Neural crest cell (in vitro differentiated cells): ENCODE measurements at regions not wholly inside any gene's neighbourhood (a gene's known extent, or its start where the extent isn't known, plus 50 kb on each side); places are given as distances from the start of the nearest gene placed in this dataset.

Source experiments
- DNase-seq: peaks from one replicate; pipeline ENCODE4 v3.0.0; 2021; ENCODE audit warnings: low read depth, mixed read lengths, low spot score
- H3K27ac Mint-ChIP-seq: one replicate; pipeline ENCODE4 v1.8.0; 2021; ENCODE audit warnings: mild to moderate bottlenecking, mixed read lengths; ENCODE audit not compliant: unreplicated experiment
- H3K27me3 Mint-ChIP-seq: 2 replicates; pipeline ENCODE4 v1.8.0; 2021; ENCODE audit warnings: low read depth, mild to moderate bottlenecking, mixed read lengths
- H3K36me3 Mint-ChIP-seq: 2 replicates; pipeline ENCODE4 v1.8.0; 2021; ENCODE audit warnings: low read depth, mild to moderate bottlenecking, mixed read lengths
- H3K4me1 Mint-ChIP-seq: 2 replicates; pipeline ENCODE4 v1.8.0; 2021; ENCODE audit warnings: mixed read lengths
- H3K4me3 Mint-ChIP-seq: one replicate; pipeline ENCODE4 v1.8.0; 2021; ENCODE audit warnings: mild to moderate bottlenecking, mixed read lengths
- H3K9me3 Mint-ChIP-seq: 2 replicates; pipeline ENCODE4 v1.8.0; 2021; ENCODE audit warnings: mixed read lengths
- TF ChIP-seq, protein P1 (sequence below): fragments of 200-600 bp; sonication (generic); conservative IDR thresholded peaks from 2 replicates; pipeline ENCODE4 v1.5.0; 2021; ENCODE audit warnings: antibody characterized with exemption, mild to moderate bottlenecking

- TF ChIP-seq, protein P1, sequence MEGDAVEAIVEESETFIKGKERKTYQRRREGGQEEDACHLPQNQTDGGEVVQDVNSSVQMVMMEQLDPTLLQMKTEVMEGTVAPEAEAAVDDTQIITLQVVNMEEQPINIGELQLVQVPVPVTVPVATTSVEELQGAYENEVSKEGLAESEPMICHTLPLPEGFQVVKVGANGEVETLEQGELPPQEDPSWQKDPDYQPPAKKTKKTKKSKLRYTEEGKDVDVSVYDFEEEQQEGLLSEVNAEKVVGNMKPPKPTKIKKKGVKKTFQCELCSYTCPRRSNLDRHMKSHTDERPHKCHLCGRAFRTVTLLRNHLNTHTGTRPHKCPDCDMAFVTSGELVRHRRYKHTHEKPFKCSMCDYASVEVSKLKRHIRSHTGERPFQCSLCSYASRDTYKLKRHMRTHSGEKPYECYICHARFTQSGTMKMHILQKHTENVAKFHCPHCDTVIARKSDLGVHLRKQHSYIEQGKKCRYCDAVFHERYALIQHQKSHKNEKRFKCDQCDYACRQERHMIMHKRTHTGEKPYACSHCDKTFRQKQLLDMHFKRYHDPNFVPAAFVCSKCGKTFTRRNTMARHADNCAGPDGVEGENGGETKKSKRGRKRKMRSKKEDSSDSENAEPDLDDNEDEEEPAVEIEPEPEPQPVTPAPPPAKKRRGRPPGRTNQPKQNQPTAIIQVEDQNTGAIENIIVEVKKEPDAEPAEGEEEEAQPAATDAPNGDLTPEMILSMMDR: no peak
- Mint-ChIP-seq H3K27ac (no peak overlapping the region), H3K36me3 (no peaks in the 10 kb centered on the region), H3K4me3 (no peak overlapping the region), H3K9me3 (no peaks in the 10 kb centered on the region), H3K27me3 (no peaks in the 10 kb centered on the region), H3K4me1 (peaks cover 4% of the 10 kb centered on the region)
- DNase-seq: no peak
Observed at GRCh38 chr5:178794433-178794832, 64.0 kb upstream of the ZNF354A start.

DNA sequence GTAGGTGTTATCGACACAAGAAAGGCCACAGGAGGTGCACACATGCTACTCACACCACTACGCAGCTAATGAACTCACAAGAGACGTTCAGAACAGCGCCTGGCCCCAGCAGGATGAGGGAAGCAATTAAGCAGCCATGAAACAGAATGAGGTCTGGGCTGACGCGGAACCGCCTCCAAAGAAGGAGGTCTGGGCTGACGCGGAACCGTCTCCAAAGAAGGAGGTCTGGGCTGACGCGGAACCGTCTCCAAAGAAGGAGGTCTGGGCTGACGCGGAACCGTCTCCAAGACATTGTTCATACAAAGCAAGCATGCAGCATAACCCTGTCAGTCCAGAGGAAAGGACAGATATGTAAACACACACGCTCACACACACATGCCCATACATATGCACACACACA lies 63.2 kb upstream of the ZNF354A start:
- Mint-ChIP-seq H3K4me3 (no peak overlapping the region), H3K36me3 (no peaks in the 10 kb centered on the region), H3K27ac (no peak overlapping the region), H3K9me3 (no peaks in the 10 kb centered on the region), H3K4me1 (peaks cover 4% of the 10 kb centered on the region), H3K27me3 (no peaks in the 10 kb centered on the region)
- TF ChIP-seq, protein P1: no peak
- DNase-seq: no peak

GRCh38 chr5:178793151-178793550 lies 62.7 kb upstream of the ZNF354A start:
- DNase-seq: peak; percentile 44
- no peak overlapping the region for H3K4me3 Mint-ChIP-seq

DNA sequence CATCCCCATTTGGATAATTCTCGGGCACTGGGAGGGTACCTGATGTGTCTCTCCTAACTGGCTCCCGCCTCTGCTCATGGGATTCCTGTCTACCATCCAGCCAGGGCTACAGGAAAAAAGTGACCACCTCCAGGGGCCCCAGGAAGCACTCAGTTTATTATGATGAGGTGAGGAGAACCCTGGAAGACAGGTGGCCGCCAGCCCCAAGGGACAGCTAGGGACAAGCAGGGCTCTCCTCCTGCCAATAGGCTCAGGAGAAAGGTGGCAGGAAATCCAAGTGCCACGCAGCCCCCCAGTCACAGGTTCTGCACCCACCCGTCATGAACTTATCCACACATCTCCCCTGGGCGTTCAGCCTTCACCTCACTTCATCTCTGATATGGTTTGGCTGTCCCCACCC lies 61.5 kb upstream of the ZNF354A start:
- Mint-ChIP-seq H3K36me3 (no peaks in the 10 kb centered on the region), H3K27me3 (no peaks in the 10 kb centered on the region), H3K27ac (no peak overlapping the region), H3K9me3 (no peaks in the 10 kb centered on the region), H3K4me1 (no peaks in the 10 kb centered on the region), H3K4me3 (no peak overlapping the region)
- TF ChIP-seq, protein P1: no peak
- no peak for DNase-seq

More at GRCh38 chr5:178793151-178793550, 62.7 kb upstream of the ZNF354A start:
- peaks cover 4% of the 10 kb centered on the region for H3K4me1 Mint-ChIP-seq
- H3K9me3 Mint-ChIP-seq: no peaks in the 10 kb centered on the region
- H3K27ac Mint-ChIP-seq: no peak overlapping the region
- no peaks in the 10 kb centered on the region for H3K27me3 Mint-ChIP-seq
- no peaks in the 10 kb centered on the region for H3K36me3 Mint-ChIP-seq
- TF ChIP-seq, protein P1: peak; percentile 51

DNA sequence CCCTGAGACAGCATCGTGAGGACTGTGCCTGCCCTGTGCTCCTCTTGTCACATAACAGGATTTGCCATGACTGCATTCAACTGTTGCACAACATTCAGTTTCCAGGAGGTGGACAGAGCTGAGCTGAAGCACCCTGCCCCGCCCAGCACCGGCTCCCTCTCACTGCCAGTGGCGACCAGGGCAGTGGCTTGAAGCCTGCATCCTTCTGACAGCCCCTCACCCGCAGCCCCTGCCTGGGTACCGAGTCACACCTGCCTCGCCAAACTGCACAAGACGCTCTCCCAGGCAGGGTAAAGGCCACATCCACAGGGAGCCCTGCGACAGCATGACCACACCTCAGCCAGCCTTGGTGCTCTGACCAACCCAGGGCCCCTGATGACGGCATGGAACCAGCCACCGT lies 59.9 kb upstream of the ZNF354A start:
- no peak for DNase-seq
- TF ChIP-seq, protein P1: no peak
- H3K36me3 Mint-ChIP-seq: no peaks in the 10 kb centered on the region
- no peaks in the 10 kb centered on the region for H3K4me1 Mint-ChIP-seq
- no peak overlapping the region for H3K4me3 Mint-ChIP-seq
- no peaks in the 10 kb centered on the region for H3K9me3 Mint-ChIP-seq
- no peak overlapping the region for H3K27ac Mint-ChIP-seq
- H3K27me3 Mint-ChIP-seq: no peaks in the 10 kb centered on the region
